Thoracic aorta (tissue), 2 donors: ENCODE measurements at regions not wholly inside any gene's neighbourhood (a gene's known extent, or its start where the extent isn't known, plus 50 kb on each side); places are given as distances from the start of the nearest gene placed in this dataset.

Experiments
- ATAC-seq: fragments of 150-250 bp; one replicate; pipeline ENCODE4 v1.8.0; 2017; ENCODE audit warnings: low read depth; ENCODE audit not compliant: insufficient number of reproducible peaks, low FRiP score
- DNase-seq: peaks from one replicate; pipeline ENCODE4 v3.0.0-alpha.2; 2020; ENCODE audit warnings: low spot score
- H3K27ac ChIP-seq, 2 donors: fragments of 200-600 bp; sonication (generic); 1 replicate in 1 of 2; 2 replicates in 1 of 2; pipeline ENCODE4 v1.5.1; 2016; ENCODE audit warnings: mild to moderate bottlenecking in 2 of 2, moderate library complexity in 2 of 2
- H3K27me3 ChIP-seq: fragments of 200-600 bp; sonication (generic); replicated peaks from 2 replicates; pipeline ENCODE4 v1.6.0; 2016; ENCODE audit warnings: mild to moderate bottlenecking; ENCODE audit not compliant: insufficient read depth
- H3K36me3 ChIP-seq: fragments of 200-600 bp; sonication (generic); one replicate; pipeline ENCODE4 v1.5.1; 2016
- H3K4me1 ChIP-seq, 2 donors: fragments of 200-600 bp; sonication (generic); 1 replicate in 1 of 2; 2 replicates in 1 of 2; pipeline versions ENCODE4 v1.5.1 to v1.6.0; 2016; ENCODE audit warnings: low read depth in 2 of 2, mild to moderate bottlenecking in 1 of 2; ENCODE audit not compliant: control insufficient read depth in 1 of 2
- H3K4me3 ChIP-seq: fragments of 200-600 bp; sonication (generic); 2 replicates; pipeline ENCODE4 v1.5.1; 2016; ENCODE audit warnings: mild to moderate bottlenecking
- H3K9me3 ChIP-seq: fragments of 200-600 bp; sonication (generic); 2 replicates; pipeline ENCODE4 v1.5.1; 2016
- TF ChIP-seq, protein P1 (sequence below): fragments of 200-600 bp; sonication (generic); IDR thresholded peaks from one replicate; pipeline ENCODE4 v1.5.1; 2019; ENCODE audit warnings: antibody characterized with exemption

DNA sequence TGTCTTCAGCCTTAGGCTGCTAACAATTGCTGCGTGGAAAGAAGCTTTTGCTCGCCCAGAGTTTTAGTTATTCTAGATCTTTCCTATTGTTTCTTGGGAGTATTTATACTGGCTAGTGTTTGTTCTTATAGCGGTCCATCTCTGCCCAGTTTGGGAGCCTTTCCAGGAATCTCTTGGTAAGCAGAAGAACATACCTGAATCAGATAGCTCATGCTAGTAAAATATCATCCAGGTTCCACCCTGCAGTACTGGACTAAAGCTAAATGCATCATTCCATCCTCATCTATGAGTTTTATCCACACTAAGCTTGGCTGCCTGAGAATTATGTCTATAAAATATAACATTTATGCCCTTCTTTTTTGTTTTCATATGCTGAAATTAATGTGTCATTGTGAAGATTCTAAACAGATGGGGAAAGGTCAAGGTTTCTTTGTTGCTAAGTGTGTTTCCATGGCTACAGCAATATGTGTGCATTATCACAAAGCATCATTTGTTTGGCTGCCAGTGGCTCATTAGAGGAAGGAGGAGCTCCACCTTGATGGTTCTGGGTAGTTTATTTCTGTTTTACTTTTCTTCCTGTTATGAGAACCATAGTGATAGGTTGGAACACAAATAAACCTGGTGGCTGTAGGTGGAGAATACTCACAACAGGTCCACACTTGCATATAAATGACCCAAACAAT, 182.8 kb downstream of the PIK3C3 start:
- Histone ChIP-seq H3K27ac (no peak overlapping the region), H3K36me3 (no peaks in the 10 kb centered on the region), H3K4me3 (no peak overlapping the region), H3K4me1 (no peaks in the 10 kb centered on the region), H3K9me3 (peaks cover 15% of the 10 kb centered on the region), H3K27me3 (no peaks in the 10 kb centered on the region)
- TF ChIP-seq, protein P1, sequence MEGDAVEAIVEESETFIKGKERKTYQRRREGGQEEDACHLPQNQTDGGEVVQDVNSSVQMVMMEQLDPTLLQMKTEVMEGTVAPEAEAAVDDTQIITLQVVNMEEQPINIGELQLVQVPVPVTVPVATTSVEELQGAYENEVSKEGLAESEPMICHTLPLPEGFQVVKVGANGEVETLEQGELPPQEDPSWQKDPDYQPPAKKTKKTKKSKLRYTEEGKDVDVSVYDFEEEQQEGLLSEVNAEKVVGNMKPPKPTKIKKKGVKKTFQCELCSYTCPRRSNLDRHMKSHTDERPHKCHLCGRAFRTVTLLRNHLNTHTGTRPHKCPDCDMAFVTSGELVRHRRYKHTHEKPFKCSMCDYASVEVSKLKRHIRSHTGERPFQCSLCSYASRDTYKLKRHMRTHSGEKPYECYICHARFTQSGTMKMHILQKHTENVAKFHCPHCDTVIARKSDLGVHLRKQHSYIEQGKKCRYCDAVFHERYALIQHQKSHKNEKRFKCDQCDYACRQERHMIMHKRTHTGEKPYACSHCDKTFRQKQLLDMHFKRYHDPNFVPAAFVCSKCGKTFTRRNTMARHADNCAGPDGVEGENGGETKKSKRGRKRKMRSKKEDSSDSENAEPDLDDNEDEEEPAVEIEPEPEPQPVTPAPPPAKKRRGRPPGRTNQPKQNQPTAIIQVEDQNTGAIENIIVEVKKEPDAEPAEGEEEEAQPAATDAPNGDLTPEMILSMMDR: no peak
- ATAC-seq (no peak), DNase-seq (no peak)

DNA sequence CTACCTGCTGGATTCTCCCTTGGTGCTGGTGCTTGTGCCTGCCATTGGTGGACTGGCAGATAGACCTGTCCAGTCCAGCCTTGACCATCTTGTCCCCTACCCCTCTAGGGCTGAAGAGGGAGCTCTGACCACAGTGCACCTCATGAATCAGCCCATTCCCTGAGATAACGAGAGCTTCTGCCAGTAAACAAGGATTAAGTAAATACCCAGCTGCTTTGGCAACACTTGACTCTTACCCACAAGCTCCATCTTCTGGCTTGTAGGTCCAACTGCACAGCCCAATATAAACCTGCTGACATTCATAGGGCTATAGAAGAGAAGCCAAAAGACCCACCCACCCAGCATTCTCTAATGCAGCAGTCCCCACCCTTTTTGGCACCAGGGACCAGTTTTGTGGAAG, 186.4 kb downstream of the PIK3C3 start:
- no peaks in the 10 kb centered on the region for H3K4me1 ChIP-seq
- TF ChIP-seq, protein P1: no peak

GRCh38 chr18:42155024-42155423, 200.0 kb downstream of the PIK3C3 start:
- DNase-seq (no peak), ATAC-seq (no peak)
- H3K27me3 ChIP-seq: no peaks in the 10 kb centered on the region
- peaks cover 12 to 20% of the 10 kb centered on the region in 2 donors for H3K4me1 ChIP-seq
- H3K9me3 ChIP-seq: no peaks in the 10 kb centered on the region
- no peak overlapping the region for H3K27ac ChIP-seq
- no peaks in the 10 kb centered on the region for H3K36me3 ChIP-seq
- no peak overlapping the region for H3K4me3 ChIP-seq
- TF ChIP-seq, protein P1: no peak

More for the DNA sequence above, 186.4 kb downstream of the PIK3C3 start:
- DNase-seq (no peak), ATAC-seq (no peak)
- H3K9me3 ChIP-seq: peaks cover 15% of the 10 kb centered on the region
- H3K36me3 ChIP-seq: no peaks in the 10 kb centered on the region
- H3K27me3 ChIP-seq: no peaks in the 10 kb centered on the region
- no peak overlapping the region for H3K27ac ChIP-seq
- no peak overlapping the region for H3K4me3 ChIP-seq

- H3K27me3 ChIP-seq: no peaks in the 10 kb centered on the region
Observed at GRCh38 chr18:42156281-42156680, 201.2 kb downstream of the PIK3C3 start.

GRCh38 chr18:42157420-42157819, 202.4 kb downstream of the PIK3C3 start:
- H3K36me3 ChIP-seq: no peaks in the 10 kb centered on the region
- no peaks in the 10 kb centered on the region for H3K9me3 ChIP-seq
- ATAC-seq (no peak), DNase-seq (no peak)
- H3K4me3 ChIP-seq: no peak overlapping the region
- H3K4me1 ChIP-seq: peaks cover 12 to 20% of the 10 kb centered on the region in 2 donors
- no peaks in the 10 kb centered on the region for H3K27me3 ChIP-seq
- H3K27ac ChIP-seq: no peak overlapping the region
- TF ChIP-seq, protein P1: no peak

More at GRCh38 chr18:42156281-42156680, 201.2 kb downstream of the PIK3C3 start:
- no peaks in the 10 kb centered on the region for H3K36me3 ChIP-seq
- H3K27ac ChIP-seq: no peak overlapping the region
- H3K4me3 ChIP-seq: no peak overlapping the region
- TF ChIP-seq, protein P1: no peak
- DNase-seq: no peak
- H3K9me3 ChIP-seq: no peaks in the 10 kb centered on the region
- ATAC-seq: no peak
- H3K4me1 ChIP-seq: peaks cover 12 to 20% of the 10 kb centered on the region in 2 donors
